Lung (tissue), 11 donors: ENCODE measurements at regions not wholly inside any gene's neighbourhood (a gene's known extent, or its start where the extent isn't known, plus 50 kb on each side); places are given as distances from the start of the nearest gene placed in this dataset.

Source experiments
- ATAC-seq: fragments of 200-7000 bp; cut with Tn5 transposase; one replicate; pipeline ENCODE4 v1.9.1; 2020; ENCODE audit warnings: moderate number of reproducible peaks; ENCODE audit not compliant: insufficient read depth, low FRiP score
- DNase-seq, 3 donors: peaks; one replicate each; pipeline ENCODE4 v3.0.0-alpha.2; 2013 to 2017
- H3K27ac ChIP-seq, 2 donors: one replicate each; pipeline ENCODE4 v1.5.1; 2013; ENCODE audit warnings: mild to moderate bottlenecking in 2 of 2, moderate library complexity in 2 of 2, control low read depth in 1 of 2, inconsistent platforms in 1 of 2, low read depth in 1 of 2, low read length in 1 of 2
- H3K27me3 ChIP-seq, 3 donors: one replicate each; pipeline ENCODE4 v1.5.1; 2013; ENCODE audit warnings: low read length in 2 of 3; ENCODE audit not compliant: control insufficient read depth in 3 of 3, insufficient read depth in 3 of 3
- H3K36me3 ChIP-seq, 4 donors: one replicate each; pipeline ENCODE4 v1.5.1; 2013; ENCODE audit warnings: low read length in 4 of 4, mild to moderate bottlenecking in 1 of 4, moderate library complexity in 1 of 4; ENCODE audit not compliant: control insufficient read depth in 4 of 4, insufficient read depth in 4 of 4
- H3K4me1 ChIP-seq, 5 donors: one replicate each; pipeline ENCODE4 v1.5.1; 2013; ENCODE audit warnings: low read length in 5 of 5, mild to moderate bottlenecking in 2 of 5, moderate library complexity in 1 of 5; ENCODE audit not compliant: control insufficient read depth in 5 of 5, insufficient read depth in 5 of 5
- H3K4me3 ChIP-seq: one replicate; pipeline ENCODE4 v1.5.1; 2013; ENCODE audit warnings: mild to moderate bottlenecking, control low read depth, moderate library complexity
- H3K9ac ChIP-seq, 2 donors: one replicate each; pipeline ENCODE4 v1.5.1; 2013; ENCODE audit warnings: low read length in 2 of 2, control low read depth in 1 of 2; ENCODE audit not compliant: insufficient read depth in 1 of 2
- H3K9me3 ChIP-seq, 4 donors: one replicate each; pipeline ENCODE4 v1.5.1; 2013; ENCODE audit warnings: low read length in 3 of 4, mild to moderate bottlenecking in 1 of 4, moderate library complexity in 1 of 4; ENCODE audit not compliant: control insufficient read depth in 4 of 4, insufficient read depth in 3 of 4
- CTCF ChIP-seq: IDR thresholded peaks from 2 replicates; pipeline ENCODE4 v1.5.1; 2012; ENCODE audit warnings: mild to moderate bottlenecking; ENCODE audit errors: control extremely low read depth, extremely low read depth
- WGBS, 2 donors: extraction: QIAGEN DNeasy Blood & Tissue Kit; methylation state at CpG; one replicate each; pipeline ENCODE4 v1.1.7; 2013; 5-methylcytosine and 5-hydroxymethylcytosine counted together
- donor health status: control.
- donor health status: control.
- donor health status: Bipolar disorder and iron deficiency.
- donor health status: healthy.
- donor health status: DM: yes; HTN: yes; CAD: no.

- no peak overlapping the region for H3K9ac ChIP-seq
- no peaks in the 10 kb centered on the region for H3K4me1 ChIP-seq
- no peaks in the 10 kb centered on the region for H3K9me3 ChIP-seq
- no peak overlapping the region for H3K27ac ChIP-seq
- no peak overlapping the region for H3K4me3 ChIP-seq
- no peak for DNase-seq
- no peak for TF ChIP-seq CTCF
- no peaks in the 10 kb centered on the region for H3K36me3 ChIP-seq
- no peak for ATAC-seq
- 89 to 93% methylated on average over 1 of the region's 1 CpG for WGBS, 2 donors
- no peaks in the 10 kb centered on the region for H3K27me3 ChIP-seq
Observed at GRCh38 chr6:71737953-71738352, 148.4 kb upstream of the RIMS1 start.

GRCh38 chr6:71745525-71745924 is 140.8 kb upstream of the RIMS1 start:
- H3K4me1 ChIP-seq = no peaks in the 10 kb centered on the region
- no peaks in the 10 kb centered on the region for H3K9me3 ChIP-seq
- no peaks in the 10 kb centered on the region for H3K27me3 ChIP-seq
- H3K36me3 ChIP-seq = no peaks in the 10 kb centered on the region
- WGBS, 2 donors = 57 to 63% methylated on average over 5 of the region's 5 CpGs
- no peak for TF ChIP-seq CTCF
- DNase-seq = no peak
- no peak overlapping the region for H3K27ac ChIP-seq
- H3K9ac ChIP-seq = no peak overlapping the region
- ATAC-seq = no peak
- H3K4me3 ChIP-seq = no peak overlapping the region

- 71 to 89% methylated on average over 2 of the region's 2 CpGs for WGBS, 2 donors
- H3K27me3 ChIP-seq = no peaks in the 10 kb centered on the region
- H3K4me1 ChIP-seq = no peaks in the 10 kb centered on the region
- no peaks in the 10 kb centered on the region for H3K9me3 ChIP-seq
- H3K4me3 ChIP-seq = no peak overlapping the region
- DNase-seq (no peak), ATAC-seq (no peak)
- no peaks in the 10 kb centered on the region for H3K36me3 ChIP-seq
- H3K9ac ChIP-seq = no peak overlapping the region
- no peak overlapping the region for H3K27ac ChIP-seq
- TF ChIP-seq CTCF = no peak
Observed at GRCh38 chr6:71766146-71766760, 120.1 kb upstream of the RIMS1 start.

- Histone ChIP-seq H3K9ac (no peak overlapping the region), H3K27ac (no peak overlapping the region), H3K4me1 (no peaks in the 10 kb centered on the region), H3K4me3 (no peak overlapping the region), H3K36me3 (no peaks in the 10 kb centered on the region), H3K9me3 (no peaks in the 10 kb centered on the region), H3K27me3 (no peaks in the 10 kb centered on the region)
- no peak for DNase-seq
- TF ChIP-seq CTCF = no peak
- no peak for ATAC-seq
- WGBS, 2 donors = 44 to 54% methylated on average over 3 of the region's 3 CpGs
Observed at GRCh38 chr6:71766796-71767195, 119.6 kb upstream of the RIMS1 start.
